AG04449 (cell line): ENCODE measurements at regions not wholly inside any gene's neighbourhood (a gene's known extent, or its start where the extent isn't known, plus 50 kb on each side); places are given as distances from the start of the nearest gene placed in this dataset.
"Not testable (repeated sequence)": the region's sequence is repeated elsewhere in the genome, so short reads cannot be mapped to it uniquely, and the experiment has no call there.

ENCODE experiments used
- CTCF ChIA-PET: fragments of 350-600 bp; formaldehyde crosslinking; extraction: SDS; loops from one replicate; lab custom pipeline; 2021; ENCODE audit warnings: antibody characterized with exemption; lab: Yijun Ruan, JAX
- POLR2A ChIA-PET: fragments of 400-600, 350-600 bp; formaldehyde crosslinking; extraction: SDS; loops from one replicate; lab custom pipeline; 2020; ENCODE audit warnings: antibody characterized with exemption, inconsistent platforms; lab: Yijun Ruan, JAX
- DNase-seq: peaks from one replicate; pipeline ENCODE4 v3.0.0-alpha.2; 2010; ENCODE audit warnings: low read depth, low spot score
- H3K4me3 ChIP-seq: 2 replicates; pipeline ENCODE4 v1.5.1; 2011; ENCODE audit warnings: low read depth, mild to moderate bottlenecking, control low read depth, low read length
- CTCF ChIP-seq: IDR thresholded peaks from one replicate; pipeline ENCODE4 v1.5.1; 2011; ENCODE audit warnings: mild to moderate bottlenecking, moderate library complexity, low read length, control low read depth, inconsistent platforms; ENCODE audit not compliant: insufficient read depth; ENCODE audit errors: missing control alignments

- ChIA-PET POLR2A (no interaction called here), CTCF (interaction anchor here (0.6 to 1.4 kb wide), 2 partner anchors 30 to 159 kb away, joined by 3 read pairs; no protein-coding TSS in a partner anchor)
- TF ChIP-seq CTCF: no peak
- DNase-seq: no peak
- no peak overlapping the region for H3K4me3 ChIP-seq
Measured at GRCh38 chr7:112929421-112929820, 139.2 kb upstream of the TMEM168 start.

DNA sequence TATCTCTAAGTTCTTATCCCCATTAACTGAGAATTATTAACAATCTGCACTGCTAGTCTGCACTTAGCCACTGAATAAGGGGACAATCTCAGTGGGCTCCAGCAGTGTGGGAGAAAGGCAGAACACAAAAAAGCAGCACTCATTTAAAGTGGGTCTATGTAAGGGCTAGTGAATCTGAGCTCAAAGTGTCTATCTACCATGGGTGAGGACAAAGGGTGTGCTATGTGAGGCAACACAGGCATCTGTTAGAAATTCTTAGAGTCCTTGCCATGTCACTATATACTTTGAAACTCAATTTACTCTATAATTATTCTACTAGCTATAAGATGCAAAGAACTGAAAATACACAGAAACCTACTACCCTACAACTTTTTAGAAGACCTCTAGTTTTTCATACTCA is 135.8 kb upstream of the TMEM168 start:
- POLR2A ChIA-PET: no interaction called here
- CTCF ChIA-PET: interaction anchor here (0.9 to 1.0 kb wide), 2 partner anchors 10 to 30 kb away, joined by 3 to 4 read pairs; no protein-coding TSS in a partner anchor
- no peak overlapping the region for H3K4me3 ChIP-seq
- no peak for TF ChIP-seq CTCF
- no peak for DNase-seq

- H3K4me3 ChIP-seq, POLR2A ChIA-PET, DNase-seq, CTCF ChIA-PET: not testable (repeated sequence)
Measured at GRCh38 chr7:112922546-112922945, 132.4 kb upstream of the TMEM168 start.

- CTCF ChIA-PET: interaction anchor here (0.8 to 1.4 kb wide), 3 partner anchors 10 to 18 kb away, joined by 3 read pairs; no protein-coding TSS in a partner anchor
- POLR2A ChIA-PET, H3K4me3 ChIP-seq, DNase-seq: not testable (repeated sequence)
Measured at GRCh38 chr7:112916431-112916830, 126.2 kb upstream of the TMEM168 start.

GRCh38 chr7:112908086-112908485 is 117.9 kb upstream of the TMEM168 start:
- CTCF ChIA-PET: interaction anchor here (1.1 kb wide), 1 partner anchor 9 kb away, joined by 4 read pairs; no protein-coding TSS in a partner anchor
- no peak overlapping the region for H3K4me3 ChIP-seq
- TF ChIP-seq CTCF: no peak
- no peak for DNase-seq
- POLR2A ChIA-PET: no interaction called here

- no peak overlapping the region for H3K4me3 ChIP-seq
- ChIA-PET CTCF (interaction anchor here (1.1 kb wide), 1 partner anchor 9 kb away, joined by 4 read pairs; no protein-coding TSS in a partner anchor), POLR2A (no interaction called here)
- no peak for TF ChIP-seq CTCF
- DNase-seq: no peak
Measured at GRCh38 chr7:112907658-112908057, 117.5 kb upstream of the TMEM168 start.

GRCh38 chr7:112905950-112906349 is 115.8 kb upstream of the TMEM168 start:
- POLR2A ChIA-PET: no interaction called here
- DNase-seq: no peak
- H3K4me3 ChIP-seq: no peak overlapping the region
- CTCF ChIA-PET: no interaction called here
- TF ChIP-seq CTCF: no peak
